ENCODE measurements at regions not wholly inside any gene's neighbourhood (a gene's known extent, or its start where the extent isn't known, plus 50 kb on each side); places are given as distances from the start of the nearest gene placed in this dataset.

GRCh38 chr9:3732077-3733038 lies 206.6 kb upstream of the RFX3 start:
- DNase-seq (ENCODE audit: low read depth in 2 of 2): peak in 1 of 2 donors; percentile 12

DNA sequence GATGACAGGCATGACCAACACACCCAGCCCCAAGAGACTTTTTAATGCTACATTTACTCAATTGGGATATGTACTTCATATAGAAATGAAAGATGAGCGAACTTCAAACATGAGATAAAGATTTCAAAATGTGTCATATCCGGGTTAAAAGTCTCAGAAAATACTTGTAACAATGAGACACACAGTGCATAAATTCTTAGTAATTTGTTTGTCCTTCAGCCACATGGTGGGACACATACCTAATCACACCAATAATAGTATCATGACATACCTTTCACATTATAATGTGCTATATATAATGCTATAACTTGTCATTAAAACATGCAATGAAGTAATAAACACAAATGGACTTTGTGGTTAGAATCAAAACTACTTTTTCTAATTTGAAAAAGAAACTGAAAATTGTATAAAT lies 204.7 kb upstream of the RFX3 start:
- no peak for DNase-seq (ENCODE audit: low read depth in 2 of 2)

DNA sequence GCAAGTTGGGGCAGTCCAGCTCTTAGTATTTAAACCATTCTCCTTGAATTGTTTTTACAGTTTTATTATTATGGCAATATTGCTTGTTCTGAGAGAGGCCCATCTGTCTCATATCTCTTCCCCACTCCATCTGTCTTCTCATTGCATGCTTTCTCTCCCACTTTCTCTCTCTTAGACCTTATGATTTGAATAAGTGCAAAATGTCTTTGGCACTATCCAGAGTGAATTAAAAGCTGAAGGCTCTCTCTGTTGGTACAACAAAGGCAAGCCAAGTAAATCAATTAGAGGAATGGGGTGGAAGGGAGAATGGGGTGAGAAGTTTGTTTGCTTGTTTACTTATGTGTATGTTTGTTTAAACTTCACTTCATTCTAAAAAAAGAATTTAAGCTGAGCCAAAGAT lies 195.3 kb upstream of the RFX3 start:
- no peak for DNase-seq (ENCODE audit: low read depth in 2 of 2)

- DNase-seq (ENCODE audit: low read depth in 2 of 2): no peak
Observed at GRCh38 chr9:3719286-3719685, 193.5 kb upstream of the RFX3 start.

GRCh38 chr9:3716415-3716814 lies 190.6 kb upstream of the RFX3 start:
- DNase-seq (ENCODE audit: low read depth in 2 of 2): no peak

GRCh38 chr9:3708751-3709150 lies 182.9 kb upstream of the RFX3 start:
- DNase-seq (ENCODE audit: low read depth in 2 of 2): no peak

DNA sequence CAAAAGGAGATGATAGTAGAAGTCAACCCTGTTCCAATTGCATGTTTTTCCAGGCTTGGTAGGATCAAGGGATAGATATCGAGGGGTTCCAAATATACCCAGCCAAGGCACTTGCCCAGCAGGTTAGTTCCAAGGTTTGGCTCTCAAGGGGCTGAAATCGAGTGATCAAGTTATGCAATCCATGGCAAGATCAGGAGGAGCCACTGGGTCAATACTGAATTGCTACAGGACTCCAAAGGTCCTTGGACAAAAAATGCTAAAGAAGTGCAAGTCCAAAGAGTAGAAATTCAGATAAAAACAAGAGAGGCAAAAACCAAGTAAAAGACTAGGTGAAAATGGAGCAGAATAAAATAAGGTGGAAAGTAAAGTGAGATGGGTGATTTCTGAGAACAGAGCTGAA lies 179.1 kb upstream of the RFX3 start:
- no peak for DNase-seq (ENCODE audit: low read depth in 2 of 2)

DNA sequence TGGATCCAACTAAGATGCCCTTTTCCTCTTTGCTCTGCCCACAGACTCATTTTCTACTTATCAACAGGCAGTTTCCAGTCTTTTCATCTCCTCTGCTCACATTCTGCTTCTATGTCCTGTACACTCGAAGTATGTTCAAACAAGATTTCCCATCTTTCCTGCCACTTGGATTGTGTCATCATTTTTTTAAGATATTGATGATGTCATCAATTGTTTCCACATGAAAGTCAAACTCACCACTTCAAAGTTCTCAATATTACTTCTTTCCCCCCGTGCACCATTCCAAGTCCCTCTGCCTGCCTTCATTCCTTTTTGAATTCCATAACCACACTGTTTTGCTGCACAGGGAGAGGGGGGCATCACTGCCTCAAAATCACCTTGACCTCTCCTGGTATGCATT lies 175.0 kb upstream of the RFX3 start:
- DNase-seq (ENCODE audit: low read depth in 2 of 2): no peak

GRCh38 chr9:3699883-3700282 lies 174.1 kb upstream of the RFX3 start:
- no peak for DNase-seq (ENCODE audit: low read depth in 2 of 2)

GRCh38 chr9:3698531-3698930 lies 172.7 kb upstream of the RFX3 start:
- DNase-seq (ENCODE audit: low read depth in 2 of 2): no peak

DNA sequence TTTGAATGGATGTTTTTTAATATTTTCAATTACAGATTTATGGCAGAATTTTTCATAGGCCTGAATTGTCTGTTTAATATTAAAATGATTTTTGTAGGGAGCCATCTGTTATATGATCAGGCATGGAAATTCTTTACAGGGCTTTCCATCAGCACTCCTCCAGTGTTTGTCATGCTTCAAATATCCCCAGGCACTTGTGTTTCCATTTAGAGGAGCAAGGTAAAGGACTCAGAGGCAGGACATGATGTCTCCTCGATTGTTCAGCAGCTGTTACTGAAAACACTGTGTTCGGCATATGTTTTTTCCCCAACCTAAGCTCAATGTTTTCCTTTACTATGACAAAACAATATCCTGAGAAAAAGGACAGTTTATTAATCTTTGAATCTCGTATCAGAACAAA lies 172.3 kb upstream of the RFX3 start:
- DNase-seq (ENCODE audit: low read depth in 2 of 2): no peak

DNA sequence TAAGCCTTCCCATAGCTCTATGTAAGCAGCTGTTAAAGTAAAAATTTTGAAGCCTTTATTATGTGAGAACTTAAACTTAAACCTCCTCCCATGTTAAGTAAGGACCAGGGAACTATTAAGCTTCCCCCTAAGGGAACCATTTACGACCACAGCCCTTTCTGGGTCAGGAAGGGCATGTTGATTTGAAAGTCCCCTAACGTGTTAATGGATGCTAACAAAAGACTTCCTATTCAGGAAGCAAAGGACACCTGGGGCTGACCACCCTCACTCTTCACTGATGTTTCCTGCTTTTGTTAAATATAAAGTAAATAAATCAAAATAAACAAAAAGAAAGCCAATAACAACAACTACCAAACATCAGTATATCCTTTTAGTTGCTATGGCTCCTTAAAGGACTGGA lies 170.6 kb upstream of the RFX3 start:
- DNase-seq (ENCODE audit: low read depth in 2 of 2): no peak

- DNase-seq (ENCODE audit: low read depth in 2 of 2): no peak
Observed at GRCh38 chr9:3692606-3693005, 166.8 kb upstream of the RFX3 start.

DNA sequence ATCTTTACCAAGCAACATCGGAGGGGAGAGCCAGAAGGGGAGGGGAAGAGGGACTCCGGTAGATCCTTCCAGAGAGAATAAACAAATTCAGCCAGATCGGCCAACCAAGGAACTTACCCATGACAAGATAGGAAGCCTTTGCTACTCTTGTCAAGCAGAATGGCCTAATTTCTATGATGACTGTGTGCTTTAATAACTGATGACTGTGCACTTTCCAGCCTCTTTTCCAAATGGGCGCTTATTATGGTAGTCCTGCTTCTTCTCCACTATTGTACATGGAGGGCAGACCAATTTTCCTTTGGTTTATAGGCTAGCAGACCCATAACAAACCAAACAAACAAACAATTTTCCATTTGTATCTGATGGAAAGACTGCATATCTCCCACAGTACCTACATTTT lies 163.8 kb upstream of the RFX3 start:
- DNase-seq (ENCODE audit: low read depth in 2 of 2): no peak

- DNase-seq (ENCODE audit: low read depth in 2 of 2): no peak
Observed at GRCh38 chr9:3687145-3687544, 161.3 kb upstream of the RFX3 start.

- no peak for DNase-seq (ENCODE audit: low read depth in 2 of 2)
Observed at GRCh38 chr9:3682186-3682585, 156.4 kb upstream of the RFX3 start.

DNA sequence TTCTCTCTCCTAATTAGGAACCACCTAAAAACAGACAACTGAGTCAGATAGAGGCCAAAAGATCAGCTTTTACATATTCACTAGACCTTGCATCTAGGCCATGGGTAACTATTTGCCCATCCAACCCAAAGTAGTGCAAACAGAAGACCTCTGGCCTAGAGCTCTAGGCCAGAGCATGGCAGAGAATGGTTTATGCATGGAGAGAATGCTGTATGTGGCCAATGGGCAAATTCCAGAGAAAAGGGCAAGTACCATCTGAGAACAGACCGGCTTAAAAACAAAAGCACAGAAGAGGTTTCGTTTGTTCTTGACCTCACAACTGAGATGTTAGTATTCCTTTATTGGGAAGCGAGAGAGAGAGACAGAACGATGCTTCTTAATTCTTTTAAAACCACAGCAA lies 151.7 kb upstream of the RFX3 start:
- no peak for DNase-seq (ENCODE audit: low read depth in 2 of 2)

DNA sequence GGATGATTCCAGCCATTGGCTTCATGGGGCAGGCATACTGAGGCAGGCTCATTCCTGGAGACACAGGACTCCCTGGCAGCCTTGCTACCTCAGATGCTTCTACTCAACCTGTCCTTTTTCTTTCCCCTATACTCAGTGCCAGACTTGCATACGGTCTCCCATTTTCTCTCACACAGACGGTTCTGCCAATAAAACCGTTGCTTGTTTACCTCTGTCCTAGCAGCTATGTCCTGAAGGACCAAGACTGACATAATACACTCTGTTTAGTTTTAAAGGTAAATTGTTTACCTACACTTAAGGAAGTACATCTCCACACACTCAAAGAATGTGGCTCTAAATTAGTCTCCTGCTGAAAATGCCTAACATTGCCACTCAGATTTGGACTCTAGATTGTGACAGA lies 151.0 kb upstream of the RFX3 start:
- no peak for DNase-seq (ENCODE audit: low read depth in 2 of 2)

DNA sequence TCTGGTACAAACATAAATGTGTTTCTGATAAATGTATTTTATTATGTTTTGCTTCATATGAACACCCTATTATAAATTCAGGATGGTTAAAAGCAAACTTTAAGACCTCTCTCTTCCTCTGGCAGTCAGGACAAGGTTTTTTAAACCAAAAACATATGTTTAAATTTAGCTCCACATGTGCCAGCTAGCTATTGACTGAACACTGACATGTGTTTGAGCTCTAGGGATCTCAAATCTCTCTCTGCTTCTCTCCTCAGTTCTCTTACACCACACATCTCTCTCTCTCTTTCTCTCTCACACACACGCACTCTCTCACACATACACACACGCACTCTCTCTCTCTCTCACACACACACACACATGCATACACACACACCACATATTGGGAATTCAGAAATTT lies 150.1 kb upstream of the RFX3 start:
- no peak for DNase-seq (ENCODE audit: low read depth in 2 of 2)

DNA sequence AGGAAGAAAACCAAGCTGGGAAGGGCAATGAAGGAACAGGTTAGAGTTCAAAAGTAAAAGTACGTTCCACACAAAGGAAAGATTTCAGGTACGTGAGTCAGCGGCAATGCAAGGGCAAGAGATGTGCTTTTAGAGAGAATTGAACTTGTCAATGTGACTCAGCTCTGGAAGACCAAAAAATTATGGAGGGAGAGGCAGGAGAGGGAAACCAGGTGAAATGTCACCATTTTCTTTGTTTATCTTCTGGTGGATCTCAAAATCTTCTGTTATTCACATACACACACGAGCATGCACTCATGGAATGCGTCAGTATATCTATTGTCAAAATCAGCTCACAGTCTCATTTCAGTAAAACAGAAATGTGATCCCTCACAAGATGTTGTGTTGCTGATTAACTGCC lies 148.8 kb upstream of the RFX3 start:
- no peak for DNase-seq (ENCODE audit: low read depth in 2 of 2)

GRCh38 chr9:3672399-3672798 lies 146.6 kb upstream of the RFX3 start:
- DNase-seq (ENCODE audit: low read depth in 2 of 2): no peak

GRCh38 chr9:3664044-3664443 lies 138.2 kb upstream of the RFX3 start:
- DNase-seq (ENCODE audit: low read depth in 2 of 2): no peak

DNA sequence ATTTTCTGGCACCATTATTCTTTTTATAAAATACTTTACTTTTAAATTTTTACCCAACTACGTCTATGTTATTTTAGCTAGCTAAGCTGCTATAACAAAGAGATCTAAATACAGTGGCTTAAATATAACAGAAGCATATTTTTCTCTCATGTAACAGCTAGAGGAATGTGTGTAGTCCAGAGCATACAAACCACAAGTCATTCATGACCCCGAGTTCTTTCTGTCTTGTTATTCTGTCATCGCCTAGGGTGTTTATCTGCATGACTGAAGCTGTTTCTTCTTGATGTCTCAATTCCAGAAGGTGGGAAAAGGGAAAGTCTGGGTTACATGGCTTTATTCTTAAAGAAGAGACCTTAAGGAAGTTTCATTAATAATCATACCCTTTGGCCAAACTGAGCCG lies 136.9 kb upstream of the RFX3 start:
- DNase-seq (ENCODE audit: low read depth in 2 of 2): no peak

DNA sequence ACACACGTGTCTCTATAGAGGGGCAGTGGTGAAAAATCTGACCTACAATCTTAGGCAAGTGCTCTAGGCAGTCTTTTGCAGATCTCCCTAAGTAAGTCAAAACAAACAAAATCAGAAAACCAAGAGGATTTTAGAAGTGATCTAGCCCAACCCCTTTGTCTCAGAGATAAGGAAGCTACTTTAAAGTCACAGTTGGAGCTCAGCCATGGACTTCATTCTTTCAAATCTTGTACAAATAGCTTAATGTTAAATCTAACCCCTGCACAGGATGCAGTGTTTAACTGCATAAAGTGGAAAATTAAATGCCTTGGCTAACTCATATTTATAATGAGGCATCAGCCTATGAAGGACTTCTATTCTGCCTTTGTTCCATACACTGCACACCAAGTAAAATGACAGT lies 135.1 kb upstream of the RFX3 start:
- no peak for DNase-seq (ENCODE audit: low read depth in 2 of 2)

Measured in stimulated activated CD8-positive, alpha-beta memory T cell treated with anti-CD3 and anti-CD28 coated beads, Interleukin-15, amount 100 ng/mL, for 48 hours (primary cell).